ENCODE measurements at regions not wholly inside any gene's neighbourhood (a gene's known extent, or its start where the extent isn't known, plus 50 kb on each side); places are given as distances from the start of the nearest gene placed in this dataset.

GRCh38 chr17:54408731-54409130, 491.9 kb upstream of the TOM1L1 start:
- TF ChIP-seq POLR2A (IDR thresholded peaks at IDR 0.05) (no peak), CTCF (IDR thresholded peaks at IDR 0.05) (no peak)

All from right lobe of liver (tissue), 4 donors.